ENCODE measurements at regions not wholly inside any gene's neighbourhood (a gene's known extent, or its start where the extent isn't known, plus 50 kb on each side); places are given as distances from the start of the nearest gene placed in this dataset.

DNA sequence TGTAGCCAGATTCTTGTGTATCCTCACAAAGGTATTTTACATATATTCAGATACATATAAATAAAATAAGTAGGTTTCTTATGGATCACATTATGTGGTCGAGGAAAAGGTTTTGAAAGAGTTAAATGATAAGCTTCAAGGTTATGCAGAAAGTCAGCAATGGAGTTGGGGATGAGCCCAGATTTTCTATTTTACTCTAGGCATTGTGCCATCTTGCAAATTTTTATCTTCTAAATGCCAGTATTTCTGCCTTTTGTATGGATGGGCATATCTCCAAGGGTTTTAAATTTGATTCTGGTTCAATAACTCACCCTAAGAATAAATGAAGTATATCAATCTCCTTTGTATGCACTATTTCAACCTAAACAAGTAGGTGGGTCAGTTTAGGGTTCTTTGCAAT lies 410.7 kb downstream of the DMRTA1 start:
- WGBS, 2 experiments (ENCODE audit: low coverage in 1 of 2, low lambda C conversion rate in 2 of 2, missing lambda C conversion rate in 2 of 2): 19 to 20% methylated on average over 1 of the region's 1 CpG

GRCh38 chr9:22863106-22863505 lies 416.5 kb downstream of the DMRTA1 start:
- no peak overlapping the region for H2AFZ ChIP-seq
- no peak overlapping the region for H3K9ac ChIP-seq
- no peaks in the 10 kb centered on the region for H3K4me1 ChIP-seq (ENCODE audit: insufficient read depth)
- H3K27me3 ChIP-seq (replicated peaks; ENCODE audit: insufficient read depth): no peaks in the 10 kb centered on the region
- H3K27ac ChIP-seq: no peak overlapping the region
- DNase-seq: no peak
- TF ChIP-seq EZH2phosphoT487 (IDR thresholded peaks at IDR 0.05; ENCODE audit: insufficient read depth, low read depth) (no peak), EZH2 (IDR thresholded peaks at IDR 0.05; ENCODE audit: insufficient read depth, poor library complexity, severe bottlenecking) (no peak)
- no peaks in the 10 kb centered on the region for H3K9me2 ChIP-seq (ENCODE audit: insufficient read depth)
- in situ Hi-C loops (cut with MboI): no loop called here
- 68 to 76% methylated on average over 25 of the region's 25 CpGs for WGBS, 2 experiments (ENCODE audit: low coverage in 1 of 2, low lambda C conversion rate in 2 of 2, missing lambda C conversion rate in 2 of 2)
- no peaks in the 10 kb centered on the region for H3K36me3 ChIP-seq (ENCODE audit: low read depth)
- no peak overlapping the region for H3K4me3 ChIP-seq
- no peak overlapping the region for H3K4me2 ChIP-seq (ENCODE audit: unreplicated experiment)
- no peaks in the 10 kb centered on the region for H3K79me2 ChIP-seq (ENCODE audit: insufficient read depth)
- H4K20me1 ChIP-seq (ENCODE audit: insufficient read depth): no peaks in the 10 kb centered on the region
- no peaks in the 10 kb centered on the region for H3K9me3 ChIP-seq (ENCODE audit: low read depth)
- H3F3A ChIP-seq (ENCODE audit: insufficient read depth): no peaks in the 10 kb centered on the region

More for the DNA sequence above, 410.7 kb downstream of the DMRTA1 start:
- Histone ChIP-seq H3K27ac (no peak overlapping the region), H3K36me3 (ENCODE audit: low read depth) (no peaks in the 10 kb centered on the region), H3K9me3 (ENCODE audit: low read depth) (no peaks in the 10 kb centered on the region), H3K4me3 (no peak overlapping the region), H3K4me1 (ENCODE audit: insufficient read depth) (no peaks in the 10 kb centered on the region), H3K79me2 (ENCODE audit: insufficient read depth) (no peaks in the 10 kb centered on the region), H3F3A (ENCODE audit: insufficient read depth) (no peaks in the 10 kb centered on the region), H4K20me1 (ENCODE audit: insufficient read depth) (no peaks in the 10 kb centered on the region), H3K27me3 (replicated peaks; ENCODE audit: insufficient read depth) (no peaks in the 10 kb centered on the region), H3K4me2 (ENCODE audit: unreplicated experiment) (no peak overlapping the region), H3K9ac (no peak overlapping the region), H3K9me2 (ENCODE audit: insufficient read depth) (no peaks in the 10 kb centered on the region), H2AFZ (no peak overlapping the region)
- in situ Hi-C loops (cut with MboI): no loop called here
- DNase-seq: no peak
- TF ChIP-seq EZH2phosphoT487 (IDR thresholded peaks at IDR 0.05; ENCODE audit: insufficient read depth, low read depth) (no peak), EZH2 (IDR thresholded peaks at IDR 0.05; ENCODE audit: insufficient read depth, poor library complexity, severe bottlenecking) (no peak)

DNA sequence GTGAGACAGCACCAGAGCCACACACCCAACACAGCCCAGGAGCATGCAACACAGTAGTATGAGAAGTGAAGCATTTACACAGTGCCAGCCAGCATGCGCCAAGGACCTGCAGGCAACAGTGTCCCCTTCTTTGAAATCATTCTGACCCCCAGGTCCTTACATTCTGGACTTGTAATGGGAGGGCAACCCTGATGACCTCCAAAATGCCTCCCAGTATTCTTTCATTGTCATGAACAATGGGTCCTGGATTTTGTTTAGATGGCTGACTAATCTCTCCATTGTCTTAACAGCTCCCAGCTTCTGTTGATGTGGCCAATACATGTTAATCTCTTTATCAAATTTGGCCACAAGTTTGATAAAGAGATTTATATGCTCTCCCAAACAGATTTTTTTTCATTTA lies 417.1 kb downstream of the DMRTA1 start:
- Histone ChIP-seq H3K27me3 (replicated peaks; ENCODE audit: insufficient read depth) (no peaks in the 10 kb centered on the region), H3K9me3 (ENCODE audit: low read depth) (no peaks in the 10 kb centered on the region), H3K36me3 (ENCODE audit: low read depth) (no peaks in the 10 kb centered on the region), H3K4me3 (no peak overlapping the region), H2AFZ (no peak overlapping the region), H3F3A (ENCODE audit: insufficient read depth) (no peaks in the 10 kb centered on the region), H3K9me2 (ENCODE audit: insufficient read depth) (no peaks in the 10 kb centered on the region), H3K79me2 (ENCODE audit: insufficient read depth) (no peaks in the 10 kb centered on the region), H3K4me2 (ENCODE audit: unreplicated experiment) (no peak overlapping the region), H4K20me1 (ENCODE audit: insufficient read depth) (no peaks in the 10 kb centered on the region), H3K9ac (no peak overlapping the region), H3K27ac (no peak overlapping the region), H3K4me1 (ENCODE audit: insufficient read depth) (no peaks in the 10 kb centered on the region)
- TF ChIP-seq EZH2phosphoT487 (IDR thresholded peaks at IDR 0.05; ENCODE audit: insufficient read depth, low read depth) (no peak), EZH2 (IDR thresholded peaks at IDR 0.05; ENCODE audit: insufficient read depth, poor library complexity, severe bottlenecking) (no peak)
- no peak for DNase-seq
- in situ Hi-C loops (cut with MboI): no loop called here
- 83 to 86% methylated on average over 1 of the region's 1 CpG for WGBS, 2 experiments (ENCODE audit: low coverage in 1 of 2, low lambda C conversion rate in 2 of 2, missing lambda C conversion rate in 2 of 2)

GRCh38 chr9:22893196-22893843 lies 446.7 kb downstream of the DMRTA1 start:
- Histone ChIP-seq H3K79me2 (ENCODE audit: insufficient read depth) (no peaks in the 10 kb centered on the region), H3K9ac (no peak overlapping the region), H2AFZ (no peak overlapping the region), H3K27ac (no peak overlapping the region), H3K4me2 (ENCODE audit: unreplicated experiment) (no peak overlapping the region), H3K9me2 (ENCODE audit: insufficient read depth) (no peaks in the 10 kb centered on the region), H3K9me3 (ENCODE audit: low read depth) (no peaks in the 10 kb centered on the region), H3K4me3 (no peak overlapping the region), H3K27me3 (replicated peaks; ENCODE audit: insufficient read depth) (no peaks in the 10 kb centered on the region; the same call in 1 of the 2 replicates), H4K20me1 (ENCODE audit: insufficient read depth) (no peaks in the 10 kb centered on the region), H3K36me3 (ENCODE audit: low read depth) (no peaks in the 10 kb centered on the region), H3K4me1 (ENCODE audit: insufficient read depth) (no peaks in the 10 kb centered on the region), H3F3A (ENCODE audit: insufficient read depth) (no peaks in the 10 kb centered on the region)
- no peak for TF ChIP-seq EZH2 (IDR thresholded peaks at IDR 0.05; ENCODE audit: insufficient read depth, poor library complexity, severe bottlenecking)
- TF ChIP-seq EZH2phosphoT487 (IDR thresholded peaks at IDR 0.05; ENCODE audit: insufficient read depth, low read depth): no peak
- no peak for DNase-seq
- 48 to 55% methylated on average over 4 of the region's 4 CpGs for WGBS, 2 experiments (ENCODE audit: low coverage in 1 of 2, low lambda C conversion rate in 2 of 2, missing lambda C conversion rate in 2 of 2)
- in situ Hi-C loops (cut with MboI): no loop called here
